ENCODE measurements at regions not wholly inside any gene's neighbourhood (a gene's known extent, or its start where the extent isn't known, plus 50 kb on each side); places are given as distances from the start of the nearest gene placed in this dataset.

DNA sequence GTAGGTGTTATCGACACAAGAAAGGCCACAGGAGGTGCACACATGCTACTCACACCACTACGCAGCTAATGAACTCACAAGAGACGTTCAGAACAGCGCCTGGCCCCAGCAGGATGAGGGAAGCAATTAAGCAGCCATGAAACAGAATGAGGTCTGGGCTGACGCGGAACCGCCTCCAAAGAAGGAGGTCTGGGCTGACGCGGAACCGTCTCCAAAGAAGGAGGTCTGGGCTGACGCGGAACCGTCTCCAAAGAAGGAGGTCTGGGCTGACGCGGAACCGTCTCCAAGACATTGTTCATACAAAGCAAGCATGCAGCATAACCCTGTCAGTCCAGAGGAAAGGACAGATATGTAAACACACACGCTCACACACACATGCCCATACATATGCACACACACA is 63.2 kb upstream of the ZNF354A start:
- H3K4me3 ChIP-seq (replicated peaks; ENCODE audit: low read depth, low read length): no peak overlapping the region
- no peak for DNase-seq (ENCODE audit: extremely low read depth, low read depth)
- no peak for TF ChIP-seq CTCF (IDR thresholded peaks at IDR 0.05; ENCODE audit: low read depth, low read length, missing control alignments)

GRCh38 chr5:178793151-178793550 is 62.7 kb upstream of the ZNF354A start:
- TF ChIP-seq CTCF (IDR thresholded peaks at IDR 0.05; ENCODE audit: low read depth, low read length, missing control alignments): peak; percentile 10
- no peak for DNase-seq (ENCODE audit: extremely low read depth, low read depth)

DNA sequence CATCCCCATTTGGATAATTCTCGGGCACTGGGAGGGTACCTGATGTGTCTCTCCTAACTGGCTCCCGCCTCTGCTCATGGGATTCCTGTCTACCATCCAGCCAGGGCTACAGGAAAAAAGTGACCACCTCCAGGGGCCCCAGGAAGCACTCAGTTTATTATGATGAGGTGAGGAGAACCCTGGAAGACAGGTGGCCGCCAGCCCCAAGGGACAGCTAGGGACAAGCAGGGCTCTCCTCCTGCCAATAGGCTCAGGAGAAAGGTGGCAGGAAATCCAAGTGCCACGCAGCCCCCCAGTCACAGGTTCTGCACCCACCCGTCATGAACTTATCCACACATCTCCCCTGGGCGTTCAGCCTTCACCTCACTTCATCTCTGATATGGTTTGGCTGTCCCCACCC is 61.5 kb upstream of the ZNF354A start:
- H3K4me3 ChIP-seq (replicated peaks; ENCODE audit: low read depth, low read length): no peak overlapping the region
- no peak for DNase-seq (ENCODE audit: extremely low read depth, low read depth)
- no peak for TF ChIP-seq CTCF (IDR thresholded peaks at IDR 0.05; ENCODE audit: low read depth, low read length, missing control alignments)

More at GRCh38 chr5:178793151-178793550, 62.7 kb upstream of the ZNF354A start:
- no peak overlapping the region for H3K4me3 ChIP-seq (replicated peaks; ENCODE audit: low read depth, low read length)

- no peak for TF ChIP-seq CTCF (IDR thresholded peaks at IDR 0.05; ENCODE audit: low read depth, low read length, missing control alignments)
- H3K4me3 ChIP-seq (replicated peaks; ENCODE audit: low read depth, low read length): no peak overlapping the region
- no peak for DNase-seq (ENCODE audit: extremely low read depth, low read depth)
Measured at GRCh38 chr5:178790371-178790770, 59.9 kb upstream of the ZNF354A start.

DNA sequence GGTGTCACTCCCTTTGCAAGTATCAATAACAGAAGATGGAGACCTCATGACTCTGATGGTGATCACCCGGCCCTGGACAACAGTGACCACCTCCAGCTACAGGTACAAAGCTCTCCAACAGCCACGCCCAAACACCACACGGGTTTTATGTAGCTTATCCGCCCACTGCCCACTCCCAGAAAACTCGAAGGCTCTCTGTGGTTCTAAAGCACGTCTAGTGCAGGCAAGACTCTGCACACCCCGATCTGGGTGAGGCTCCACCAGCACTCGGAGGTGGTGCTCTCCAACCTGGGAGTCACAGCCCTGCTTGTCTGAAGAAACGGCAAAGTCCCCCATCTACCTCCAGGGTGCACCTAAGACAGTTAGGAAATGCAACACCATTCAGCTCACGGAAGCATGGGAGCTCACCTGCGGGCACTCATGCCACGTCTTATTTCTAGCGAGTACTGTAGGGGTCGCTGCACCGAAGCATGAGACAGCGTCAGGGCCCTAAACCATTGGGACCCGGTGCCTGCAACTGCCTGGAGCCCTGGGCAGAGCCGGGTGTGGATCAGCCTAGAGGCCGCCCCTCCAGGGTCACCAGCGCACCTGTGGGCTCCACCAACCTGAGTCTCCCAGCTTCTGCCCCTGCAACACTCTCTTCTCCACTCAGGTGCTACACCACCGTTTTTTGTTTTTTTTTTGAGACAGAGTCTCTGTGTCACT is 58.1 kb upstream of the ZNF354A start:
- TF ChIP-seq CTCF (IDR thresholded peaks at IDR 0.05; ENCODE audit: low read depth, low read length, missing control alignments): no peak
- no peak overlapping the region for H3K4me3 ChIP-seq (replicated peaks; ENCODE audit: low read depth, low read length)
- DNase-seq (ENCODE audit: extremely low read depth, low read depth): no peak

- no peak for DNase-seq (ENCODE audit: extremely low read depth, low read depth)
- no peak for TF ChIP-seq CTCF (IDR thresholded peaks at IDR 0.05; ENCODE audit: low read depth, low read length, missing control alignments)
- H3K4me3 ChIP-seq (replicated peaks; ENCODE audit: low read depth, low read length): no peak overlapping the region
Measured at GRCh38 chr5:178787889-178788288, 57.4 kb upstream of the ZNF354A start.
